H1 (cell line): ENCODE measurements at regions not wholly inside any gene's neighbourhood (a gene's known extent, or its start where the extent isn't known, plus 50 kb on each side); places are given as distances from the start of the nearest gene placed in this dataset.

Source experiments
- CTCF ChIA-PET: fragments of 300-600 bp; sonication (Branson Sonifier 250); formaldehyde crosslinking; loops from one replicate; lab custom pipeline; 2021; ENCODE audit not compliant: partially characterized antibody; lab: Charles Lee
- POLR2A ChIA-PET: fragments of 300-600 bp; sonication (Branson Sonifier 250); formaldehyde crosslinking; loops from one replicate; lab custom pipeline; 2021; ENCODE audit warnings: inconsistent platforms; ENCODE audit not compliant: partially characterized antibody; lab: Charles Lee
- DNase-seq, 2 experiments: peaks; one replicate each; pipeline versions ENCODE4 v3.0.0 to v3.0.0-alpha.2; 2010 to 2022; ENCODE audit warnings: low spot score in 2 of 2, low read depth in 1 of 2, mixed read lengths in 1 of 2
- FAIRE-seq: peaks from 2 replicates; lab custom pipeline; 2011; peaks lifted over from hg19 to GRCh38; lab: Jason Lieb, UNC
- H2AFZ ChIP-seq: 2 replicates; pipeline ENCODE4 v1.8.1; 2012; ENCODE audit warnings: low read length, inconsistent platforms
- H2AK5ac ChIP-seq: 2 replicates; pipeline ENCODE4 v1.6.1; 2013; ENCODE audit warnings: low read depth, low read length
- H2BK120ac ChIP-seq: replicated peaks from 2 replicates; pipeline ENCODE3; 2013; ENCODE audit warnings: low read depth, low read length, inconsistent platforms
- H2BK12ac ChIP-seq: 2 replicates; pipeline ENCODE4 v1.6.1; 2013; ENCODE audit warnings: low read depth, low read length
- H2BK15ac ChIP-seq: 2 replicates; pipeline ENCODE4 v1.6.1; 2013; ENCODE audit warnings: low read length
- H2BK20ac ChIP-seq: 2 replicates; pipeline ENCODE4 v1.6.1; 2013; ENCODE audit warnings: low read length
- H2BK5ac ChIP-seq: 2 replicates; pipeline ENCODE4 v1.6.1; 2013; ENCODE audit warnings: low read depth, low read length
- H3K14ac ChIP-seq: 2 replicates; pipeline ENCODE4 v1.6.1; 2013; ENCODE audit warnings: inconsistent platforms; ENCODE audit not compliant: insufficient read length
- H3K18ac ChIP-seq: 2 replicates; pipeline ENCODE4 v1.6.1; 2013; ENCODE audit warnings: low read length; ENCODE audit errors: extremely low read depth
- H3K23ac ChIP-seq: 2 replicates; pipeline ENCODE4 v1.6.1; 2013; ENCODE audit warnings: inconsistent platforms; ENCODE audit not compliant: insufficient read length
- H3K23me2 ChIP-seq: 2 replicates; pipeline ENCODE4 v1.6.1; 2013; ENCODE audit warnings: low read depth, low read length
- H3K27ac ChIP-seq: 2 replicates; pipeline ENCODE4 v1.6.1; 2011; ENCODE audit warnings: low read depth, low read length, inconsistent platforms
- H3K27me3 ChIP-seq, 4 experiments: replicated peaks in 1 of 4; 1 replicate in 1 of 4; 2 replicates in 3 of 4; pipeline versions ENCODE4 v1.6.1 to v1.8.1; 2011 to 2013; ENCODE audit warnings: low read length in 3 of 4, mild to moderate bottlenecking in 3 of 4, inconsistent platforms in 2 of 4, mixed read lengths in 2 of 4, moderate library complexity in 1 of 4; ENCODE audit not compliant: control insufficient read depth in 3 of 4, insufficient read depth in 3 of 4; ENCODE audit errors: extremely low read depth in 1 of 4
- H3K36me3 ChIP-seq, 4 experiments: 2 replicates each; pipeline versions ENCODE4 v1.6.1 to v1.8.1; 2011 to 2013; ENCODE audit warnings: mild to moderate bottlenecking in 4 of 4, low read length in 3 of 4, moderate library complexity in 2 of 4, control low read depth in 1 of 4, inconsistent platforms in 1 of 4; ENCODE audit not compliant: insufficient read depth in 4 of 4, control insufficient read depth in 2 of 4
- H3K4ac ChIP-seq: replicated peaks from 2 replicates; pipeline ENCODE3; 2013; ENCODE audit warnings: low read length, low read depth, mixed read lengths, inconsistent platforms; ENCODE audit not compliant: insufficient read length
- H3K4me1 ChIP-seq, 4 experiments: replicated peaks in 1 of 4; 1 replicate in 1 of 4; 2 replicates in 3 of 4; pipeline versions ENCODE4 v1.6.1 to v1.8.1; 2011 to 2013; ENCODE audit warnings: low read length in 3 of 4, inconsistent platforms in 2 of 4, mixed read lengths in 1 of 4; ENCODE audit not compliant: insufficient read depth in 4 of 4, control insufficient read depth in 3 of 4
- H3K4me2 ChIP-seq, 2 experiments: 2 replicates each; pipeline versions ENCODE4 v1.6.1 to v1.8.1; 2011 to 2013; ENCODE audit warnings: low read depth in 2 of 2, low read length in 2 of 2, control low read depth in 1 of 2, inconsistent platforms in 1 of 2, mild to moderate bottlenecking in 1 of 2; ENCODE audit not compliant: insufficient read depth in 1 of 2
- H3K4me3 ChIP-seq, 4 experiments: fragments of 200-600, 300-600 bp in 1 of 4; sonication (generic), shearing (Covaris generic), sonication (Bioruptor Twin) in 1 of 4; 2 replicates each; pipeline versions ENCODE4 v1.5.1 to v1.8.1; 2011 to 2016; ENCODE audit warnings: low read length in 4 of 4, low read depth in 3 of 4, control low read depth in 2 of 4, inconsistent platforms in 2 of 4, mild to moderate bottlenecking in 2 of 4, mixed read lengths in 1 of 4, moderate library complexity in 1 of 4; ENCODE audit not compliant: insufficient read depth in 2 of 4; ENCODE audit errors: extremely low read depth in 1 of 4
- H3K56ac ChIP-seq: replicated peaks from 2 replicates; pipeline ENCODE3; 2013; ENCODE audit warnings: low read depth, mild to moderate bottlenecking, mixed read lengths, low read length, inconsistent platforms; ENCODE audit not compliant: insufficient read length
- H3K79me1 ChIP-seq: 2 replicates; pipeline ENCODE4 v1.6.1; 2013; ENCODE audit warnings: low read depth, low read length, control low read depth
- H3K79me2 ChIP-seq, 2 experiments: 2 replicates each; pipeline versions ENCODE4 v1.6.1 to v1.8.1; 2012 to 2013; ENCODE audit warnings: low read length in 2 of 2, mild to moderate bottlenecking in 2 of 2, inconsistent platforms in 1 of 2; ENCODE audit not compliant: insufficient read depth in 2 of 2, control insufficient read depth in 1 of 2
- H3K9ac ChIP-seq, 4 experiments: replicated peaks in 1 of 4; 1 replicate in 1 of 4; 2 replicates in 3 of 4; pipeline versions ENCODE4 v1.6.1 to v1.8.1; 2011 to 2013; ENCODE audit warnings: low read depth in 3 of 4, low read length in 3 of 4, control low read depth in 2 of 4, mild to moderate bottlenecking in 2 of 4, moderate library complexity in 2 of 4, inconsistent platforms in 1 of 4; ENCODE audit errors: extremely low read depth in 1 of 4
- H3K9me3 ChIP-seq, 2 experiments: 2 replicates each; pipeline versions ENCODE4 v1.6.1 to v1.8.1; 2012 to 2013; ENCODE audit warnings: mild to moderate bottlenecking in 2 of 2, moderate library complexity in 2 of 2, control low read depth in 1 of 2, inconsistent platforms in 1 of 2, low read depth in 1 of 2, low read length in 1 of 2, mixed read lengths in 1 of 2; ENCODE audit not compliant: insufficient read depth in 2 of 2
- H4K20me1 ChIP-seq, 2 experiments: replicated peaks in 1 of 2; 2 replicates each; pipeline versions ENCODE3 to v1.8.1; 2011 to 2013; ENCODE audit warnings: inconsistent platforms in 2 of 2, low read length in 2 of 2, mild to moderate bottlenecking in 1 of 2; ENCODE audit not compliant: insufficient read depth in 2 of 2, control insufficient read depth in 1 of 2
- H4K5ac ChIP-seq: 2 replicates; pipeline ENCODE4 v1.6.1; 2013; ENCODE audit warnings: low read length, low read depth, mixed read lengths, inconsistent platforms; ENCODE audit not compliant: insufficient read length
- H4K8ac ChIP-seq: 2 replicates; pipeline ENCODE4 v1.8.0; 2013; ENCODE audit warnings: mild to moderate bottlenecking, moderate library complexity, low read length, inconsistent platforms; ENCODE audit not compliant: insufficient read depth; ENCODE audit errors: extremely low read depth
- H4K91ac ChIP-seq: replicated peaks from 2 replicates; pipeline ENCODE3; 2013; ENCODE audit warnings: low read length, mixed read lengths, inconsistent platforms; ENCODE audit not compliant: insufficient read length
- CBX8 ChIP-seq: fragments of 300-800, 300-1000 bp; sonication (generic); IDR thresholded peaks from 2 replicates; pipeline ENCODE4 v1.7.1; 2016; ENCODE audit warnings: low read depth, low read length, borderline replicate concordance
- CHD2 ChIP-seq: IDR thresholded peaks from 2 replicates; pipeline ENCODE4 v1.6.1; 2012; ENCODE audit warnings: low read length, improper control_type of control experiment
- CREB1 ChIP-seq: IDR thresholded peaks from 2 replicates; pipeline ENCODE4 v1.6.1; 2012; ENCODE audit warnings: inconsistent platforms
- EGR1 ChIP-seq: IDR thresholded peaks from 2 replicates; pipeline ENCODE4 v1.6.1; 2011; ENCODE audit warnings: low read depth, low read length, borderline replicate concordance
- FOSL1 ChIP-seq: IDR thresholded peaks from 2 replicates; pipeline ENCODE4 v1.6.1; 2011; ENCODE audit warnings: mild to moderate bottlenecking, low read depth, low read length, moderate library complexity; ENCODE audit not compliant: insufficient read depth
- HDAC6 ChIP-seq: IDR thresholded peaks from one replicate; pipeline ENCODE4 v1.7.1; 2012; ENCODE audit warnings: low read depth, mild to moderate bottlenecking, inconsistent platforms, low read length, moderate library complexity
- MAFK ChIP-seq: IDR thresholded peaks from 2 replicates; pipeline ENCODE4 v1.6.1; 2012; ENCODE audit warnings: low read depth, mild to moderate bottlenecking, improper control_type of control experiment, low read length
- POU5F1 ChIP-seq: IDR thresholded peaks from 2 replicates; pipeline ENCODE4 v1.6.1; 2011; ENCODE audit warnings: low read depth, mild to moderate bottlenecking, low read length, moderate library complexity
- RFX5 ChIP-seq: IDR thresholded peaks from 2 replicates; pipeline ENCODE4 v1.6.1; 2011; ENCODE audit warnings: low read depth, low read length, improper control_type of control experiment, borderline replicate concordance
- RXRA ChIP-seq: IDR thresholded peaks from 2 replicates; pipeline ENCODE4 v1.6.1; 2011; ENCODE audit warnings: low read depth, mild to moderate bottlenecking, low read length, moderate library complexity; ENCODE audit not compliant: insufficient read depth
- SIN3A ChIP-seq, 2 experiments: IDR thresholded peaks in 1 of 2; conservative IDR thresholded peaks in 1 of 2; 2 replicates each; pipeline ENCODE4 v1.6.1; 2011 to 2012; ENCODE audit warnings: low read length in 2 of 2, improper control_type of control experiment in 1 of 2, low read depth in 1 of 2, mild to moderate bottlenecking in 1 of 2
- TEAD4 ChIP-seq: IDR thresholded peaks from 2 replicates; pipeline ENCODE4 v1.6.1; 2012; ENCODE audit warnings: low read depth, low read length, inconsistent platforms, mixed read lengths
- WGBS, 2 experiments: shearing (Covaris generic) in 1 of 2; methylation state at CpG; one replicate each; pipeline versions ENCODE4 v1.1.6 to v1.1.7; 2013 to 2015; ENCODE audit warnings: low lambda C conversion rate in 2 of 2, mixed read lengths in 2 of 2, inconsistent platforms in 1 of 2, low coverage in 1 of 2, missing lambda C conversion rate in 1 of 2; ENCODE audit not compliant: insufficient replicate concordance in 2 of 2, insufficient coverage in 1 of 2, insufficient read length in 1 of 2; ENCODE audit errors: extremely low coverage in 1 of 2, missing lambda C conversion rate in 1 of 2; 5-methylcytosine and 5-hydroxymethylcytosine counted together
- TF ChIP-seq, protein P1 (sequence below), 3 experiments: IDR thresholded peaks; 1 replicate in 2 of 3; 2 replicates in 1 of 3; pipeline versions ENCODE4 v1.5.1 to v1.6.1; 2011; ENCODE audit warnings: low read length in 3 of 3, mild to moderate bottlenecking in 3 of 3, inconsistent platforms in 2 of 3, low read depth in 1 of 3, moderate library complexity in 1 of 3; ENCODE audit not compliant: insufficient read depth in 1 of 3; ENCODE audit errors: control extremely low read depth in 1 of 3

DNA sequence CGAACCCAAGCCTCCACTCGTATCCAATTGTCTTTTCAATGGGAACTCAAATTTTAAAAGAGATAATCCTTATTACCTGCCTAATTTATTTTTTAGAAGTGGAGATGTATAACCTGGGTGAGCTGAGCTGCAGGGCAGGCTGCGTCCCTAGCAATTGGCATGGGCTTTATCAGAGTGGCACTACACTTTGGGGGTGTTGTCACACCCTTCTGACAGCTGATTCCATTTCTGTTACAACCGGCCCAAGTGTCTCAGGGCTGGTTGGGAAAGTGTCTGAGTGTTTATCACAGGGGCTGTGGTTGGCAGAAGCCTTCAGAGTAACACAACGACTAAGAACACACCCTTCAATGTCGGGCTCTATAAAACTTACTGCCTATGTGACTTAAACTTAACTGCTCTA is 295.0 kb downstream of the SMAD2 start:
- H4K91ac ChIP-seq, result no peak overlapping the region
- no peak overlapping the region for H3K23ac ChIP-seq
- no peak overlapping the region for H2BK20ac ChIP-seq
- no peak overlapping the region for H3K56ac ChIP-seq
- no peaks in the 10 kb centered on the region for H3K27me3 ChIP-seq
- no peak overlapping the region for H2BK15ac ChIP-seq
- no peak overlapping the region for H2BK120ac ChIP-seq
- FAIRE-seq (no peak), DNase-seq (no peak)
- H2AK5ac ChIP-seq, result no peak overlapping the region
- H3K4ac ChIP-seq, result no peak overlapping the region
- H3K14ac ChIP-seq, result no peak overlapping the region
- H3K4me1 ChIP-seq, result no peaks in the 10 kb centered on the region
- no peak overlapping the region for H3K4me3 ChIP-seq
- H3K79me2 ChIP-seq, result no peaks in the 10 kb centered on the region
- no peak overlapping the region for H3K27ac ChIP-seq
- H3K4me2 ChIP-seq, result no peak overlapping the region
- ChIA-PET POLR2A (interaction anchor here (0.6 kb wide), 1 partner anchor 11 kb away, joined by 3 read pairs; no protein-coding TSS in a partner anchor), CTCF (interaction anchor here (1.0 kb wide), 1 partner anchor 11 kb away, joined by 3 read pairs; no protein-coding TSS in a partner anchor)
- no peak overlapping the region for H3K18ac ChIP-seq
- H4K5ac ChIP-seq, result no peak overlapping the region
- peaks cover 7 to 10% of the 10 kb centered on the region in 2 experiments; a peak in 1 of 4 replicates for H3K9me3 ChIP-seq
- no peak overlapping the region for H4K8ac ChIP-seq
- no peak overlapping the region for H2BK5ac ChIP-seq
- no peak overlapping the region for H2AFZ ChIP-seq
- no peaks in the 10 kb centered on the region for H3K36me3 ChIP-seq
- H2BK12ac ChIP-seq, result no peak overlapping the region
- H4K20me1 ChIP-seq, result no peaks in the 10 kb centered on the region
- WGBS, 2 experiments, result 86% methylated on average over 6 of the region's 6 CpGs; no CpG with 5 or more reads in 1 of the 2 experiments
- H3K79me1 ChIP-seq, result no peaks in the 10 kb centered on the region
- no peaks in the 10 kb centered on the region for H3K23me2 ChIP-seq
- no peak overlapping the region for H3K9ac ChIP-seq
- TF ChIP-seq HDAC6 (no peak), POU5F1 (no peak), CBX8 (no peak), TEAD4 (no peak), SIN3A (conservative IDR thresholded peaks at IDR 0.05 in 1 of 2, IDR thresholded peaks at IDR 0.05 in 1 of 2; ENCODE audit: low read depth in 1 of 2, low read length in 2 of 2) (no peak), EGR1 (no peak), CREB1 (no peak), RFX5 (no peak), MAFK (no peak), CHD2 (no peak), RXRA (no peak), FOSL1 (no peak)
- TF ChIP-seq, protein P1, sequence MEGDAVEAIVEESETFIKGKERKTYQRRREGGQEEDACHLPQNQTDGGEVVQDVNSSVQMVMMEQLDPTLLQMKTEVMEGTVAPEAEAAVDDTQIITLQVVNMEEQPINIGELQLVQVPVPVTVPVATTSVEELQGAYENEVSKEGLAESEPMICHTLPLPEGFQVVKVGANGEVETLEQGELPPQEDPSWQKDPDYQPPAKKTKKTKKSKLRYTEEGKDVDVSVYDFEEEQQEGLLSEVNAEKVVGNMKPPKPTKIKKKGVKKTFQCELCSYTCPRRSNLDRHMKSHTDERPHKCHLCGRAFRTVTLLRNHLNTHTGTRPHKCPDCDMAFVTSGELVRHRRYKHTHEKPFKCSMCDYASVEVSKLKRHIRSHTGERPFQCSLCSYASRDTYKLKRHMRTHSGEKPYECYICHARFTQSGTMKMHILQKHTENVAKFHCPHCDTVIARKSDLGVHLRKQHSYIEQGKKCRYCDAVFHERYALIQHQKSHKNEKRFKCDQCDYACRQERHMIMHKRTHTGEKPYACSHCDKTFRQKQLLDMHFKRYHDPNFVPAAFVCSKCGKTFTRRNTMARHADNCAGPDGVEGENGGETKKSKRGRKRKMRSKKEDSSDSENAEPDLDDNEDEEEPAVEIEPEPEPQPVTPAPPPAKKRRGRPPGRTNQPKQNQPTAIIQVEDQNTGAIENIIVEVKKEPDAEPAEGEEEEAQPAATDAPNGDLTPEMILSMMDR (IDR thresholded peaks at IDR 0.05; ENCODE audit: control extremely low read depth in 1 of 3, insufficient read depth in 1 of 3, low read depth in 1 of 3, low read length in 3 of 3), result no peak
